CD1c-positive myeloid dendritic cell (primary cell): ENCODE measurements at regions not wholly inside any gene's neighbourhood (a gene's known extent, or its start where the extent isn't known, plus 50 kb on each side); places are given as distances from the start of the nearest gene placed in this dataset.
"Not testable (repeated sequence)": the region's sequence is repeated elsewhere in the genome, so short reads cannot be mapped to it uniquely, and the experiment has no call there.

Experiments
- DNase-seq: peaks from one replicate; pipeline ENCODE4 v3.0.0-alpha.2; 2016; ENCODE audit errors: extremely low spot score

DNA sequence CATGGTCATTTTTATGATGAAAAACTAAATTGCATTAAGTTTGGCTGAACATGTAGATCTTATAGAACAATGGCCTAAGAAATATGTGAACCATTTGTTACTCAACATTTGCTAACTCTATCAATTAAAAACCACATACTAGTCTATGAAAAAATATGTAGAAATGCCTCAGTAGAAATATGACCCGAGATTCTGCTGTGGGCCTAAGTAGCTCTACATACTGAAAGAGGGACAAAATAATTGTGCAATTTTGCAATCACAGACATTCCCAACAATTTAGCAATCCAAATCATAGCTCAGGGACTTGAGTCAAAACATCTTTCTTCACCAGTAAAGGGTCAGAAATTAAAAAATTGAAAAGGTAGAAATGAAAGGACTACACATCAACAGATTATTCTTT, 619.0 kb downstream of the FRK start:
- no peak for DNase-seq

DNA sequence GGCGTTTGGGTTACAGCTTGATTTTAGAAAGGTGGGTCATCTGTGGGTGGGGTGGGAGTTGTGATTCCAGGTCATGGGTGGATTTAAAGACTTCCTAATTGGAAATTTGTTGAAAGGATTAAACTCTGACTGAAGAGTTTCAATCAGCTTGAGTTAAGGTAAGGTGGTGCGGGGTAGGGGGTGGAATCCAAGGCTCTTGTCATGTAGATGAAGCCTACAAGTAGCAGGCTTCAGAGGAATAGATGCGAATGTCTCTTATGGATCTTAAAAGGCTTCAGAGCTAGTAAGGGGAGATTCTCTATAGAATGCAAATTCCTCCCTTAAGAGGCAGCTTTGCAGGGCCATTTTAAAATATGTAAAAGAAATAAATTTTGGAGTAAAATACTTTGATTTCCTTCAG, 645.3 kb downstream of the FRK start:
- DNase-seq = no peak

DNA sequence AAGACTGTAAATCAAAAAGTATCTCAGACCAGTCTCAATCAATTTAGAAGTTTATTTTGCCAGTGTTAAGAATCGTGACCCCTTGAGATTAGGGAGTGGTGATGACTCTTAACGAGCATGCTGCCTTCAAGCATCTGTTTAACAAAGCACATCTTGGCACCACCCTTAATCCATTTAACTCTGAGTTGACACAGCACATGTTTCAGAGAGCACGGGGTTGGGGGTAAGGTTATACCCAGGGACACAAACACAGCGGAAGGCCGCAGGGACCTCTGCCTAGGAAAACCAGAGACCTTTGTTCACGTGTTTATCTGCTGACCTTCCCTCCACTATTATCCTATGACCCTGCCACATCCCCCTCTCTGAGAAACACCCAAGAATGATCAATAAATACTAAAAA, 645.8 kb downstream of the FRK start:
- not testable (repeated sequence) for DNase-seq

DNA sequence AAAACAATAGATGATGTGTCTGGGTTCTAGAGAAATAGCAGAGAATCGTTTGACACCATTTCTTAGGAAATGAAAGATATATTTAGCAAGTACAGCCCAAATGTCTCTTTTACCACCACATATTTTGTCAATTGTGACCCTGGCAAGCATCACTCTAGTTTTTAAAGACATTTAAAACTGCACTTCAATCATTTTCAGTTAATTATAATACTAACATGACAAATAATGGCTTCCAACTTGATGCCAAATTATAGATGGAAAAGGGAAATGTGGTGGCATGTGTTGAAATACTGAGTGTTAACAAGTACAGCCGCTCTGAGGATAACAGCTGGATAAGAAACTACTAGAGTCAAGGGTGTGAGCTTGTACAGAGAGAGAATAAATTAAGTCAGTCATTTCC, 648.9 kb downstream of the FRK start:
- DNase-seq = no peak

DNA sequence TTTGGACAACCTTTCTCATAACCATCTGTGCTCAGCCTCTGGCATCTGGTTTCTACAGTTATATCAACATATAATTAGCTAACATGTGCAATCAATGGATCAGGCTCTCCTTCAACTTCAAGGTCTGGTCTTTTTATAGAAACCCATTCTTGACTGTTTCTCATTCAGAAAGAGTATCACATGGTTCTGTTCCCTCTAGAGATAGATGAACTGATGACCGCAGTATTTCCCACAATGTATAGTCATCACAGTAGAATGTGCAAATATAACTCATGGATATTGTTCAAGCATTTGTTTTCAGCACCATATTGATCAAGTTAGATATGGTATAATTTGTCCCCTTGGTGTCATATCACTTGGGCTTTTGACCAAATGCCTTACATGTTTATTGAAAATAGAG, 656.2 kb downstream of the FRK start:
- no peak for DNase-seq

DNA sequence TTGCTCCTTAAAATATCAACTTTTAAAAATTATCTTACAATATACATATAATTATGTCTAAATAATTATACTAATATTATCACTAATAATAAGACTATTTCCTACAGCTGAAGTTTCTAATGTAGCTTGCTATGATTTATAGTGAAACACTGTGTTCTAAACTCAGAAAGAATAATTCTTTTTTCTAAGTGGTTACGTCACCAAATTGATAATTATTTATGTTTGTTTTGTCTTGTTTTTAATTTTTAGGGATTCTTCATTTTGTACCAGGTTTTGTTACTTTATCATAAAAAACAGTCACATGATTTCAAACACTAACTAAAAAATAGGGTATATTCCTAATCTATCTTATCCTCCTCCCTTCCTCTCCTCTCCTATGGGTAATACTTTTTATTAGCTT, 662.1 kb downstream of the FRK start:
- no peak for DNase-seq

DNA sequence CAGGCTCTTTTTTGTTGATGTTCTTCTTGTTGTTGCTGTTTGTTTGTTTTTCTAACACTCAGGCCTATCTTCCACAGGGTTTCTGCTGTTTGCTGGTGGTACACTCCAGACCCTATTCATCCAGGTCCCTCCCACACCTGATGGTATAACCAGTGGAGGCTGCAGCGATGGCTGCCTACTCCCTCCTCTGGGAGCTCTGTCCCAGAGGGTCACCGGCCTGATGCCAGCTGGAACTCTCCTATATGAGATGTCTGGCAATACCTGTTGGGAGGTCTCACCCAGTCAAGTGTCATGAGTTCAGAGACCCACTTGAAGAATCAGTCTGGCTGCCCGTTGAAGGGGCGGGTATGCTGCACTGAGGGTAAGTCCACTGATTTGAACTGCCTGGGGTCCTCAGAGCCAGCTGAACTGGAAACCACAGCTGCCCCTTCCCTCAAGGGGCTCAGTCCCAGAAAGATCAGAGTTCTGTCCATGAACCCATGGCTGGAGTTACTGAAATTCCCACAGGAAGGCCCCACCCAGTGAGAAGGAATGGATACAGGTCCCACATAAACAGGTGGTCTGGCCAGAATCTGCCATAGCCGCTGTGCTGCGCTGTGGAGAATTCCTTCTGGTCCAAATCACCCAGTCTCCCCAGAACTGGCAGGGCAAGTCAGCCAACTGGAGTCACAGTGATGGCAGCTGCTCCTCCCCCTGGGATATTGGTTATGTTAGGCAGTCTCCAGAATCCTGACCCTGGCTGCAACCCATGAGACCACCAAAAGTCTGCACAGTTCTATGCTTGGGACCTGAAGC, 664.4 kb downstream of the FRK start:
- DNase-seq = no peak

DNA sequence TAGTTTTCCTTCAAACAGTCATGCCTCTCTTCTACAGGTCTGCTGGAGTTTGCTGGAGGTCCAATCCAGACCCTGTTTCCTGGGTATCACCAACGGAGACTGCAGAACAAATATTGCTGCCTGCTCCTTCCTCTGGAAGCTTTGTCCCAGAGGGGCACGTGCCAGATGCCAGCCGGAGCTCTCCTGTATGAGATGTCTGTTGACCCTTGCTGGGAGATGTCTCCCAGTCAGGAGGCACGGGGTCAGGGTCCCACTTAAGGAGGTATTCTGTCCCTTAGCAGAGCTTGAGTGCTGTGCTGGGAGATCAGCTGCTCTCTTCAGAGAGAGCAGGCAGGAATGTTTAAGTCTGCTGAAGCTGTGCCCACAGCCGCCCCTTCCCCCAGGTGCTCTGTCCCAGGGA, 666.9 kb downstream of the FRK start:
- DNase-seq = no peak

DNA sequence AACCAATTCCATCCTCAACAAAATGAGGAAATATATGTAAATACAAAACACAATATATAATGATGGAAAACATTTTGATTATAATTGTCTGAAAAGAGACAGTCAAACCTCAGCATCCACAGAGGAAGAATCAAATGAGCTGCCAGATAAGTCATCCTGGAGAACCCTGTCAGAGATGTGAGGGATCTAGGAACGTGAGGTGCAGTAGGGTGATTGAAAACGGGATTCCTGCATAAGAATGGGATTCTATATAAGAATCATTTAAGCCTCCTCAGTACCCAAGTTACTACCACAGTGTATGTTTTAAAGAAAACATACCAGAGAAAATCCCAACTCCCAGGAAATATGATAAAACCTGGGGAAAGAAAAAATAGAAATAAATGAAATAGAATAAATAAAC, 690.5 kb downstream of the FRK start:
- no peak for DNase-seq

DNA sequence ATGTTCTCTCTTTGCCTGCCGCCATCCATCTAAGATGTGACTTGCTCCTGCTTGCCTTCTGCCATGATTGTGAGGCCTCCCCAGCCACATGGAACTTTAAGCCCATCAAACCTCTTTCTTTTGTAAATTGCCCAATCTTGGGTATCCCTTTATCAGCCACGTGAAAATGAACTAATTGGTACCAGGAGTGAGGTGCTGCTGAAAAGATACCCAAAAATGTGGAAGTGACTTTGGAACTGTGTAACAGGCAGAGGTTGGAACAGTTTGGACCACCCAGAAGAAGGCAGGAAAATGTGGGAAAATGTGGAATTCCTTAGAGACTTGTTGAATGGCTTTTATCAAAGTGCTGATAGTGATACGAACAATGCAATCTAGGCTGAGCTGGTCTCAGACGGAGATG, 694.9 kb downstream of the FRK start:
- DNase-seq = no peak

DNA sequence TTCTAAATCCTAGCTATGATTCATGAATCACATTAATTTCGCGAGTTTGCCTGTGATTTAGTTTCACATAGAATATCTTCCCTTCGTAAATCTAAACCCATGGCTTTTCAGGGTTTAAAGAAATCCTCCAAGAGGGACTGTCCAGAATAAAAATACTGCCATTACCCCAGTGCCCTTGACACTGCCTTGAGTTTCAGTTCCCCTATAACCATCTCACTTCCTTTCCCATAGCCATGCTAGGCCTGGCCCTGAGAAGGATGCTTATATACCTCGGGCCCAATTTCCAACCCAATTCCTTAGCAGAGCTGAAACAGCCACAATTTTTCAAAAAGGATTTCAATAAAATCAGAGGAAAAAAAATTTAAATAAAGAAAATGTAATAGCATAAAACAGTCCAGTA, 697.3 kb downstream of the FRK start:
- DNase-seq = no peak

DNA sequence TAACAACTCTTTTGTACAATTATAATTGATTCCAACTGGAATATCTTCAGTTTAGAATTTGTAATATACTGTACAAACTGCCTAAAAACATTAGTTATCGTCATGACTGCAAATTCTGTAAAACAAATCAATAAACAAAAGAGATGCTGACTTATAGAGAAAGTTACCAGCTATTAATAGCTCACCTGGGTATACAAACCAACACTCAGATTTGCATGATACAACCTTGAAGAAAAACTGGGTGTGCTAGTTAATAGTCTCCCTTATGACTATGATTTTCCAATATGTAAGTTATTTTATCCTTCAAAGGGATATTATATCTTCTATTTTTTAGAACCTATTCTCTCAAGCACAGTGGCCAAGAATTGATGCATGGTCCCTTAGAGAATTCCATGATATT, 698.5 kb downstream of the FRK start:
- DNase-seq = no peak

DNA sequence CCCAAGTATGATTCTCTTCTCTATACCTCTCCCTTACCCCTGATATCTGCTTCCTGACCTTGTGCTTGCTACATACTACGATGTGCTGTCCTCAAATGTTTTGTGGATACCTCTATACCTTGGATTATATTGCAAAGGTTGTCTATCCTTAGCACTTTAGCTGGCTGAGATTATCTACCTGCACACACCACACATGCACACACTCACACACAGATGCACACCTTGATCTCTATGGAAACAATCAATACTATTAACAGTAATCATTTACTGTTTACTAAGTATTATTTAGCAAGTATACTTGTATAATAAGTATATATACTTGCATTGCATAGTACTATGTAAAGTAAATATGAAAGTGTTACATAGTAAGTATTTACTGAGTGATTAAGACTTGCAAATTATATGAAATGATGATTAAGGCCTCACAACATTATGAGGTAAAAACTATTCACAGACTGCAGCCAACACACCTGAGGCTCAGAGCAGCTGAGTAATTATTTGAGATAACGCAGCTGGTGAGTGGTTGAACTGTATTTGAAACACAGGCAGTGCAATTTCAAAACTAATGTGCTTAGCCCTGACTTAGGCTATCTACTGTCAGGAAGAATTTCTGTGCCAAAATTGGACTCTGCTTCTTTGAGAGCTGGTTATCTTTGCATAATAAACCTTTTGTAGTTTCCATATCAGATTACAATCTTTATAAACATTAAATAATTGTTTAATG, 699.9 kb downstream of the FRK start:
- DNase-seq = no peak

DNA sequence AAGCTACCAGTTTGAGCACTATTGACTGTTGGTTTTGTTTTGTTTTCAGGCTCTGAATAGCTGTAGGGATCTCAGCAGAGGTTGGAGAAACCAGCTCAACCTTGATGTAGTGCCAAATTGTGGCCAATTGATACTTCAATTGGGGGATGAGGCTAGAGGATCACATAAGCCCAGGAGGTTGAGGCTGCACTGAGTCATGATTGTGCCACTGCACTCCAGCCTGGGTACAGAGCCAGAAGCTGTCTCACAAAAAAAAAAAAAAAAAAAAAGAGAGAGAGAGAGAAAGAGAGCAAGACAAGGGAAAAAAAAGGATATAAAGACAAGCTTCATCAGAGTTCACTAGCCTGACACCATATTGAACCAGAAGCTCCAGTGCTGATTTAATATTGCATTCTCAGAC, 702.1 kb downstream of the FRK start:
- DNase-seq = no peak

DNA sequence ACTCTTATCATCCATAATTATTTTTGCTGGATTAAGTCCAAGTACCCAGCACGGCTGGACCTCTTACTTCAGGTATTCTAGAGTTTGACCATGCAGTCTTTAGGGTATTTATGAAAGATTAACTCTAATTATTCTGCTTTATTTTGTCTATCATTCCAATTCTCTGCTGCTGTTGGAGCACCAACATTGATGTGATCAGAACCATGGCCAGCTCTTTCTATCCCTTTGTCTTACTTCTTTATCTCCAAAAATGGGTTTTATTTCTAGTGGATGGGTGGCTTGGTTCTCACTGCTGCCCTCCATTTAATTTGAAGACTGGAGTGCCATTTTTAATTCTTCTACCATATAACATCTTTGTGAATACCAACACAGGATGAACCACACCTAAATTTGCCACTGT, 704.3 kb downstream of the FRK start:
- no peak for DNase-seq

DNA sequence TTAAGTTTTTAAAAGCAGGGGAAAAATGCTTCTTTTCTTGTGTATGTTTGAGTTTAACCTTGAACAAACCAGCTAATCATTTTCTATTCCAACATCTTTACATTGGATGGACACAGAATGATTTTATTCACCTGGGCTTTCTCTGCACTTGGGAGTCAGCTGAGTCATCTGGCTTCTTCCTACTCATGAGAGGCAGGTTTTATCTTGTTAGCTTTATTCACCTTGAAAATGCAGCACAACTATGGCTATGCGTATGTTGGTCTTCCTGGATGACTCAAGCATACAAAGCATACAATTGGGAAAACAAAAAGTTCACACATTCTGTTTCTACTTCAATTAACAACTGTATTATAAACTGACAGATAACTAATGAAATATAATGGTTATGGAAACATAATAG, 737.7 kb downstream of the FRK start:
- no peak for DNase-seq

DNA sequence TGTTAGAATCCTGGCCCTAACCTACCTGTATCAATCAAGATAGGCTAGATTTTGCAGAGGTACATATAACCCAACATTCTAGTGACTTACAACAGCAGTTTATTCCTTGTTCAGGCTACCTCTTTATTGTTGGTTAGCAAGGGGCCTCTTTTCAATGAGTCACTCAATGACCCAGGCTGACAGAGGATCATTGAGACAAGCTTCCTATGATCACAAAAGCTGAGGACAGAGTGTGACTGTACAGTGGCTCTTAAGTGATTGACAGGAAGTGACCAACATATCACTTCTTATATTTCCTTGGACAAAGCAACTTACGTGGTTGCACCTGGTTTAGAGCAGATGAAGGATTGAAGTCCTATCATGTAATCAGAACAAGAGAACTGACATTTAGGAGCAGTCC, 740.9 kb downstream of the FRK start:
- DNase-seq = no peak

DNA sequence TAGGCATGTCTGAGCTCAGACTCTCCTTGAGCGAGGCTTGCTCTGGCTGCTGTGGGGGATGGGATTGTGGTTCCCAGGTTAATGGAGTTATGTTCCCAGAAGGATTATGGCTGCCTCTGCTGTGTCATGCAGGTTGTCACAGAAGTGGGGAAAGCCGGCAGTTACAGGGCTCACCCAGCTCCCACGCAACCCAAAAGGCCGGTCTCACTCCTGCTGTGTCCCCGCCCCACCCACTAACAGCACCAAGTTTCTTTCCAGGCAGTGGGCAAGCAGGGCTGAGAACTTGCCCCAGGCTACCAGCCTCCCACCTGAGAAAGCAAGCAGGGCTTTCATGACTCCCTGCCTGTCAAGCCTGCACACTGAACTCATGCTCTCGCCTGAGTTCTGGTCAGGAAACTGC, 750.5 kb downstream of the FRK start:
- DNase-seq = no peak

DNA sequence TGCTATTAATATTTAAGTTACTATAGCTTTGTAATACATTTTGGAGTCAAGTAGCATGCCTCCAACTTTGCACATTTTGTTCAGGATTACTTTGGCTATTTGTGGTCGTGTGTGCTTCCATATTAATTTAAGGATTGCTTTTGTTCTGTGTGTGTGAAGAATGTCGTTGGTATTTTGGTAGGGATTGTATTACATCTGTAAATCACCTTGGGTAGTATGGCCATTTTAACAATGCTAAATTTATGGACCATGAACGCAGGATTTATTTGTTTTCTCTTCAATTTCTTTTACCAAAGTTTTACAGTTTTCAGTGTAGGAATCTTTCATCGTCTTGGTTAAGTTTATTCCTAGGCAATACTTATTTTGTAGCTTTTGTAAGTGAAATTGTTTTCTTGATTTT, 758.0 kb downstream of the FRK start:
- no peak for DNase-seq

DNA sequence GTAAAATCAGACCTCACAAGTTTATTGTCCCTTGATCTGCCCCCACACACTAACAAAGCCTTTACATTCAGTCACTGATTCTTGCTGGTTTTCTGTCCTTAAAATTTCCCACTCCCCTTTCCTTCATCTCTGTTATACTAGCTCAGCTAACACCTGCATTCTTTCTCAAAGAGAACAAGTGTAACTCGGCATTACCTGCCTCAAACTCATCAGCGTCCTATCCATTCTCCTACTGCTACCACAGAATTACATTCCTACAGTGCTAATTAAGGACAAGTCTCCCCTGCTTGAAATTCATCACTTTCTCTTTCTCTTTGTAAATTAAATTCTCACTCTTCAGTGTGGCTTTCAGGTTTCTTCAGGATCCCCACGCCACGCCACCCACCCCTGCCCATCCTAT, 773.2 kb downstream of the FRK start:
- no peak for DNase-seq

DNA sequence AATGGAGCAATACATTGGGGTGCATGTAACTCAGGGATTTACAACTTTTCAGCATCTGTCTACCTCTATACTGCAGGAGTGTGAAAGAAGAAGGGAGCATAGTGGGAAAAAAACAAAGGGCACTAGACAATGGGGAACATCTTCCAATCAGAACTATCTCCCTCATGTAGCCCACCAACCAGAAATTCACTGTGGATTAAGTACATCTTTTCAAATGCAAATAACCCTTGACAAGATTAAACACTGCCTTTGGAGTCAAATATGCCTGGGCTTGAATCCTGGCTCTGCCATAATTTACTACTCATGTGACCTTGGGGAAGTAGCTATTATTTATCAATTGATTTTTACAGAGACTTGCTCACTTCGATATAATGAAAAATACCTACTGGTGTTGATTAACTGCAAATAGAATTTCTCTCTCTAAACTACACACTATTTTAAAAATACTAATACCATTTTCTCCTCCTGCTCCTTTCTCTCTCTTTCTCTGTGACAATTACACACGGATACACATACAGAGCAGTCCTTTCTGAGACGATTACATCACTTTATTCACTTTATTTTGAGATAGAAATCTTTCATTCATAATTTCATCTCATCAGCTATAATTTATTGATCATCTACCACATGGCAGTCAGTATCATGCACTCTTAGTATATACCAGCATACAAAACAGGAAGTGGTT, 783.7 kb downstream of the FRK start:
- no peak for DNase-seq

DNA sequence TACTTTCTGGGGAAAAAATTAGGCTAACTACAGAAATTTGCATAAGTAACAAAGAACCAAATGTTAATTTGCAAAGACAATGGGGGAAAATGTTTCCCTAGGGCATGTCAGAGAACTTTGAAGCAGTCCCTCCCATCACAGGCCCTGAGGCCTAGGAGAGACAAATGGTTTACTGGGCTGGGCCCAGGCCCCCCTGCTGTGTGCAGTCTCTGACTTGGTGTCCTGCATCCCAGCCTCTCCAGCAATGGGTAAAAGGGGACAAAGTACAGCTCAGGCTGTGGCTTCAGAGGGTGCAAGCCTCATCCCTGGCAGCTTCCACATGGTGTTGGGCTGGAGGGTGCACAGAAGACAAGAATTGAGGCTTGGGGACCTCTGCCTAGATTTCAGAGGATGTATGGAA, 788.4 kb downstream of the FRK start:
- no peak for DNase-seq

DNA sequence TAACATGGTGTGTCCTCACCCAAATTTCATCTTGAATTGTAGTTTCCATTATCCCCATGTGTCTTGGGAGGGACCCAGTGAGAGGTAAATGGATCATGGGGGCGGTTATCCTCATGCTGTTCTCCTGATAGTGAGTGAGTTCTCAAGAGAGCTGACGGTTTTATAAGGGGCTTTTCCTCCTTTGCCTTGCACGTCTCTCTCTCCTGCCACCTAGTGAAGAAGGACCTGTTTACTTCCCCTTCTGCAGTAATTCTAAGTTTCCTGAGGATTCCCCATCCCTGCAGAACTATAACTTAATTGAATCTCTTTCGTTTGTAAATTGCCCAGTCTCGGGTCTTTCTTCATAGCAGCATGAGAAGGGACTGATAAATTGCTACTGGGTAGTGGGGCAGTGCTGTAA, 789.3 kb downstream of the FRK start:
- no peak for DNase-seq
